NCI-H69 (cell line): ENCODE measurements at regions not wholly inside any gene's neighbourhood (a gene's known extent, or its start where the extent isn't known, plus 50 kb on each side); places are given as distances from the start of the nearest gene placed in this dataset.
A peak's percentile ranks its signal among the peaks of the same experiment; 100 is the strongest.
"Not testable (repeated sequence)": the region's sequence is repeated elsewhere in the genome, so short reads cannot be mapped to it uniquely, and the experiment has no call there.

ENCODE experiments used
- DNase-seq: peaks from one replicate; lab custom pipeline; 2025; lab: John Stamatoyannopoulos, UW

- DNase-seq, result no peak
Measured at GRCh38 chr9:22217254-22217653, 208.1 kb upstream of the CDKN2B start.

- not testable (repeated sequence) for DNase-seq
Measured at GRCh38 chr9:22225856-22226255, 216.8 kb upstream of the CDKN2B start.

GRCh38 chr9:22227986-22228385 lies 218.6 kb upstream of the DMRTA1 start:
- no peak for DNase-seq

- DNase-seq, result peak; percentile 46
Measured at GRCh38 chr9:22228542-22228941, 218.1 kb upstream of the DMRTA1 start.

GRCh38 chr9:22229069-22229468 lies 217.6 kb upstream of the DMRTA1 start:
- DNase-seq, result no peak

- DNase-seq, result not testable (repeated sequence)
Measured at GRCh38 chr9:22231309-22231708, 215.3 kb upstream of the DMRTA1 start.

GRCh38 chr9:22232971-22233370 lies 213.7 kb upstream of the DMRTA1 start:
- no peak for DNase-seq

- DNase-seq, result no peak
Measured at GRCh38 chr9:22237497-22238363, 208.9 kb upstream of the DMRTA1 start.

- DNase-seq, result peak; percentile 67
Measured at GRCh38 chr9:22238809-22239684, 207.6 kb upstream of the DMRTA1 start.

- DNase-seq, result peak; percentile 41
Measured at GRCh38 chr9:22240619-22241018, 206.0 kb upstream of the DMRTA1 start.

- no peak for DNase-seq
Measured at GRCh38 chr9:22241024-22241423, 205.6 kb upstream of the DMRTA1 start.

- DNase-seq, result no peak
Measured at GRCh38 chr9:22241611-22242010, 205.0 kb upstream of the DMRTA1 start.

- peak; percentile 81 for DNase-seq
Measured at GRCh38 chr9:22244139-22245011, 202.2 kb upstream of the DMRTA1 start.

GRCh38 chr9:22255337-22255736 lies 191.3 kb upstream of the DMRTA1 start:
- no peak for DNase-seq

GRCh38 chr9:22256381-22256780 lies 190.2 kb upstream of the DMRTA1 start:
- no peak for DNase-seq

GRCh38 chr9:22257026-22257816 lies 189.4 kb upstream of the DMRTA1 start:
- DNase-seq, result no peak

GRCh38 chr9:22265038-22265437 lies 181.6 kb upstream of the DMRTA1 start:
- no peak for DNase-seq

GRCh38 chr9:22265534-22265933 lies 181.1 kb upstream of the DMRTA1 start:
- DNase-seq, result no peak

- DNase-seq, result no peak
Measured at GRCh38 chr9:22274477-22274876, 172.1 kb upstream of the DMRTA1 start.

- DNase-seq, result no peak
Measured at GRCh38 chr9:22278426-22278825, 168.2 kb upstream of the DMRTA1 start.

GRCh38 chr9:22279636-22280035 lies 167.0 kb upstream of the DMRTA1 start:
- no peak for DNase-seq
